HCT116 (cell line): ENCODE measurements at regions not wholly inside any gene's neighbourhood (a gene's known extent, or its start where the extent isn't known, plus 50 kb on each side); places are given as distances from the start of the nearest gene placed in this dataset.
A peak's percentile ranks its signal among the peaks of the same experiment; 100 is the strongest.

Experiments
- ATAC-seq: fragments of 200-7000 bp; cut with Tn5 transposase; 2 replicates; pipeline ENCODE4 v1.9.1; 2020; ENCODE audit warnings: mild to moderate bottlenecking, moderate library complexity
- BruUV-seq: library from RNA; stranded (reverse); fragments of 400-500 nt; replicated peaks from 2 replicates; lab custom pipeline; 2021; lab: Mats Ljungman, UMichigan
- CTCF ChIA-PET: fragments of 300-600 bp; sonication (Branson Sonifier 250); formaldehyde crosslinking; loops from one replicate; lab custom pipeline; 2021; ENCODE audit warnings: antibody characterized with exemption; lab: Charles Lee
- POLR2A ChIA-PET: fragments of 300-600, 350-600 bp; sonication (Branson Sonifier 250); formaldehyde crosslinking; loops from one replicate; lab custom pipeline; 2021; ENCODE audit warnings: antibody characterized with exemption; lab: Charles Lee
- RAD21 ChIA-PET, 2 experiments: fragments of 300-600 bp; sonication (Branson Sonifier 250); formaldehyde crosslinking; loops; one replicate each; lab custom pipeline; 2023; ENCODE audit warnings: low total read pairs in 2 of 2; ENCODE audit not compliant: uncharacterized antibody in 2 of 2, unreplicated experiment in 2 of 2, low non-redundant PET in 1 of 2; lab: Charles Lee
- DNase-seq: peaks from one replicate; pipeline ENCODE4 v3.0.0-alpha.2; 2010; ENCODE audit warnings: low read depth, low spot score
- H2AFZ ChIP-seq: fragments of 200-600 bp; shearing (Covaris generic), sonication (generic); 2 replicates; pipeline ENCODE4 v1.6.1; 2017; ENCODE audit warnings: low read depth, mixed run types, mixed read lengths, antibody characterized with exemption, low read length; ENCODE audit not compliant: poor library complexity, severe bottlenecking
- H3K27ac ChIP-seq: 2 replicates; pipeline ENCODE4 v1.5.1; 2012; ENCODE audit warnings: low read depth, low read length
- H3K27me3 ChIP-seq: fragments of 200-600 bp; sonication (generic); 2 replicates; pipeline ENCODE4 v1.6.1; 2016; ENCODE audit warnings: mixed run types, low read length, mixed read lengths; ENCODE audit not compliant: insufficient read depth
- H3K36me3 ChIP-seq, 2 experiments: fragments of 200-500 bp in 1 of 2; fragments of 200-600 bp in 1 of 2; sonication (Bioruptor generic) in 1 of 2; sonication (generic) in 1 of 2; 2 replicates each; pipeline versions ENCODE4 v1.5.1 to v1.6.1; 2014 to 2016; ENCODE audit warnings: low read length in 2 of 2, inconsistent platforms in 1 of 2, mixed read lengths in 1 of 2, mixed run types in 1 of 2; ENCODE audit not compliant: insufficient read depth in 2 of 2, control insufficient read depth in 1 of 2
- H3K4me1 ChIP-seq, 2 experiments: fragments of 200-600 bp in 1 of 2; sonication (generic) in 1 of 2; 2 replicates each; pipeline versions ENCODE4 v1.5.1 to v1.6.1; 2012 to 2017; ENCODE audit warnings: low read length in 2 of 2, inconsistent platforms in 1 of 2, mild to moderate bottlenecking in 1 of 2, mixed read lengths in 1 of 2, mixed run types in 1 of 2, moderate library complexity in 1 of 2; ENCODE audit not compliant: insufficient read depth in 2 of 2, control insufficient read depth in 1 of 2
- H3K4me2 ChIP-seq: fragments of 200-600 bp; sonication (generic); 2 replicates; pipeline ENCODE4 v1.6.1; 2017; ENCODE audit warnings: mixed run types, low read length, mixed read lengths
- H3K4me3 ChIP-seq, 2 experiments: fragments of 200-600 bp in 1 of 2; sonication (generic) in 1 of 2; replicated peaks in 1 of 2; 2 replicates each; pipeline ENCODE4 v1.5.1; 2011 to 2016; ENCODE audit warnings: low read length in 2 of 2, control low read depth in 1 of 2, low read depth in 1 of 2, mild to moderate bottlenecking in 1 of 2, mixed read lengths in 1 of 2, mixed run types in 1 of 2
- H3K79me2 ChIP-seq: fragments of 200-600 bp; sonication (generic); 2 replicates; pipeline ENCODE4 v1.6.1; 2017; ENCODE audit warnings: mild to moderate bottlenecking, mixed run types, low read length, moderate library complexity, mixed read lengths; ENCODE audit not compliant: insufficient read depth
- H3K9ac ChIP-seq: fragments of 200-600 bp; sonication (generic); 2 replicates; pipeline ENCODE4 v1.6.1; 2016; ENCODE audit warnings: low read length, mixed read lengths
- H3K9me2 ChIP-seq: fragments of 200-600 bp; sonication (generic), shearing (Covaris generic); 2 replicates; pipeline ENCODE4 v1.6.1; 2017; ENCODE audit warnings: mixed run types, mild to moderate bottlenecking, moderate library complexity; ENCODE audit not compliant: insufficient read depth
- H3K9me3 ChIP-seq, 2 experiments: fragments of 200-500 bp in 1 of 2; fragments of 200-600 bp in 1 of 2; sonication (Bioruptor generic) in 1 of 2; sonication (generic) in 1 of 2; 2 replicates each; pipeline ENCODE4 v1.6.1; 2014 to 2017; ENCODE audit warnings: low read length in 2 of 2, mixed read lengths in 2 of 2, inconsistent platforms in 1 of 2, low read depth in 1 of 2, mild to moderate bottlenecking in 1 of 2, mixed run types in 1 of 2, moderate library complexity in 1 of 2; ENCODE audit not compliant: control insufficient read depth in 1 of 2, insufficient read depth in 1 of 2
- H4K20me1 ChIP-seq: fragments of 200-600 bp; sonication (generic), shearing (Covaris generic); 2 replicates; pipeline ENCODE4 v1.6.1; 2017; ENCODE audit warnings: mixed run types, mild to moderate bottlenecking, moderate library complexity; ENCODE audit not compliant: insufficient read depth
- CTCF ChIP-seq, 3 experiments: fragments of 200-600 bp in 1 of 3; sonication (generic) in 1 of 3; IDR thresholded peaks in 2 of 3; conservative IDR thresholded peaks in 1 of 3; 2 replicates each; pipeline ENCODE4 v1.5.1; 2012 to 2017; ENCODE audit warnings: low read depth in 2 of 3, low read length in 2 of 3, antibody characterized with exemption in 1 of 3, borderline replicate concordance in 1 of 3, control low read depth in 1 of 3, mild to moderate bottlenecking in 1 of 3, mixed read lengths in 1 of 3, mixed run types in 1 of 3, moderate library complexity in 1 of 3; ENCODE audit not compliant: insufficient read depth in 1 of 3
- JUND ChIP-seq: IDR thresholded peaks from 2 replicates; pipeline ENCODE4 v1.6.1; 2012
- POLR2AphosphoS5 ChIP-seq: IDR thresholded peaks from 2 replicates; pipeline ENCODE4 v1.6.1; 2011; ENCODE audit warnings: mild to moderate bottlenecking, low read depth, low read length, moderate library complexity
- REST ChIP-seq: IDR thresholded peaks from 2 replicates; pipeline ENCODE4 v1.6.1; 2012; ENCODE audit warnings: low read depth
- SIN3A ChIP-seq: IDR thresholded peaks from 2 replicates; pipeline ENCODE4 v1.6.1; 2012; ENCODE audit warnings: low read depth
- SRF ChIP-seq: IDR thresholded peaks from 2 replicates; pipeline ENCODE4 v1.6.1; 2012; ENCODE audit warnings: low read depth
- TCF7L2 ChIP-seq: IDR thresholded peaks from 2 replicates; pipeline ENCODE4 v1.7.0; 2011; ENCODE audit warnings: borderline replicate concordance, inconsistent platforms; ENCODE audit not compliant: insufficient read depth, insufficient read length; ENCODE audit errors: extremely low read depth
- YY1 ChIP-seq: IDR thresholded peaks from 2 replicates; pipeline ENCODE4 v1.6.1; 2011; ENCODE audit warnings: low read length, low read depth, moderate library complexity, mild to moderate bottlenecking; ENCODE audit not compliant: insufficient replicate concordance; ENCODE audit errors: extremely low read depth
- intact Hi-C: fragments of 100-400 bp; cut with micrococcal nuclease; formaldehyde crosslinking; loops from 2 replicates; pipeline ENCODE4 v1.10.0; 2022

GRCh38 chr7:81503336-81503735 lies 266.5 kb downstream of the HGF start:
- Histone ChIP-seq H3K9me2 (no peaks in the 10 kb centered on the region), H3K79me2 (no peaks in the 10 kb centered on the region), H3K9me3 (no peaks in the 10 kb centered on the region), H3K27ac (no peak overlapping the region), H3K9ac (no peak overlapping the region), H3K4me1 (peaks cover 0 to 5% of the 10 kb centered on the region in 2 experiments; a peak in 1 of 4 replicates), H3K36me3 (no peaks in the 10 kb centered on the region), H3K4me2 (no peak overlapping the region), H4K20me1 (no peaks in the 10 kb centered on the region), H3K4me3 (no peak overlapping the region), H3K27me3 (no peaks in the 10 kb centered on the region), H2AFZ (peak overlapping the region; percentile 77)
- BruUV-seq: no TSS peak
- ChIA-PET CTCF (no interaction called here), POLR2A (no interaction called here), RAD21 (no interaction called here)
- ATAC-seq: no peak
- TF ChIP-seq POLR2AphosphoS5: no peak
- TF ChIP-seq REST: no peak
- TF ChIP-seq TCF7L2: no peak
- no peak for TF ChIP-seq CTCF (IDR thresholded peaks at IDR 0.05 in 2 of 3, conservative IDR thresholded peaks at IDR 0.05 in 1 of 3; ENCODE audit: borderline replicate concordance in 1 of 3, insufficient read depth in 1 of 3, low read depth in 2 of 3, low read length in 2 of 3)
- TF ChIP-seq YY1: no peak
- TF ChIP-seq SRF: no peak
- TF ChIP-seq SIN3A: no peak
- no peak for TF ChIP-seq JUND
- intact Hi-C loops: no loop called here
- no peak for DNase-seq
